Spinal cord (tissue), 9 donors: ENCODE measurements at regions not wholly inside any gene's neighbourhood (a gene's known extent, or its start where the extent isn't known, plus 50 kb on each side); places are given as distances from the start of the nearest gene placed in this dataset.
"Not testable (repeated sequence)": the region's sequence is repeated elsewhere in the genome, so short reads cannot be mapped to it uniquely, and the experiment has no call there.

Experiments
- DNase-seq, 6 donors: peaks; one replicate each; pipeline versions ENCODE4 v3.0.0 to v3.0.0-alpha.2; 2013 to 2015; ENCODE audit warnings: low spot score in 6 of 6, low read depth in 4 of 6
- H3K27ac ChIP-seq: one replicate; pipeline ENCODE4 v1.5.1; 2013; ENCODE audit warnings: low read depth, low read length, control low read depth
- H3K27me3 ChIP-seq: one replicate; pipeline ENCODE4 v1.6.1; 2013; ENCODE audit warnings: low read length; ENCODE audit not compliant: control insufficient read depth, insufficient read depth
- H3K36me3 ChIP-seq: one replicate; pipeline ENCODE4 v1.6.1; 2013; ENCODE audit warnings: low read length; ENCODE audit not compliant: control insufficient read depth, insufficient read depth
- H3K4me1 ChIP-seq: one replicate; pipeline ENCODE4 v1.6.1; 2013; ENCODE audit warnings: low read length; ENCODE audit not compliant: control insufficient read depth, insufficient read depth
- H3K4me3 ChIP-seq: one replicate; pipeline ENCODE4 v1.5.1; 2013; ENCODE audit warnings: low read depth, low read length, control low read depth
- H3K9me3 ChIP-seq: one replicate; pipeline ENCODE4 v1.6.1; 2013; ENCODE audit warnings: low read length; ENCODE audit not compliant: control insufficient read depth, insufficient read depth
- WGBS: methylation state at CpG from one replicate; pipeline ENCODE4 v1.1.5; 2013; ENCODE audit warnings: missing lambda C conversion rate; ENCODE audit not compliant: insufficient coverage; 5-methylcytosine and 5-hydroxymethylcytosine counted together
- donor health status: healthy.

- DNase-seq: no peak
- H3K4me1 ChIP-seq: no peaks in the 10 kb centered on the region
- H3K36me3 ChIP-seq: no peaks in the 10 kb centered on the region
- H3K27ac ChIP-seq: no peak overlapping the region
- no peaks in the 10 kb centered on the region for H3K9me3 ChIP-seq
- H3K27me3 ChIP-seq: peaks cover 10% of the 10 kb centered on the region
- WGBS: no CpG with 5 or more reads among the region's 1 CpG
- H3K4me3 ChIP-seq: no peak overlapping the region
Observed at GRCh38 chr21:32844076-32844475, 72.5 kb upstream of the PAXBP1 start.

- no peak overlapping the region for H3K27ac ChIP-seq
- peaks cover 13% of the 10 kb centered on the region for H3K27me3 ChIP-seq
- no peaks in the 10 kb centered on the region for H3K4me1 ChIP-seq
- 72% methylated on average over 4 of the region's 14 CpGs for WGBS
- no peaks in the 10 kb centered on the region for H3K36me3 ChIP-seq
- no peaks in the 10 kb centered on the region for H3K9me3 ChIP-seq
- peak in 2 of 6 donors; percentile 14 to 61 for DNase-seq
- H3K4me3 ChIP-seq: no peak overlapping the region
Observed at GRCh38 chr21:32844653-32845436, 73.3 kb upstream of the PAXBP1 start.

- Histone ChIP-seq H3K4me1 (no peaks in the 10 kb centered on the region), H3K27ac (no peak overlapping the region)
- WGBS: 91% methylated on average over 4 of the region's 4 CpGs
Observed at GRCh38 chr21:32858628-32859027, 87.1 kb upstream of the PAXBP1 start.

GRCh38 chr21:32860399-32860798 is 88.8 kb upstream of the PAXBP1 start:
- Histone ChIP-seq H3K4me3 (no peak overlapping the region), H3K27ac (no peak overlapping the region), H3K9me3 (peaks cover 5% of the 10 kb centered on the region), H3K4me1 (no peaks in the 10 kb centered on the region), H3K27me3 (peaks cover 4% of the 10 kb centered on the region), H3K36me3 (no peaks in the 10 kb centered on the region)
- no peak for DNase-seq

More at GRCh38 chr21:32858628-32859027, 87.1 kb upstream of the PAXBP1 start:
- Histone ChIP-seq H3K36me3 (no peaks in the 10 kb centered on the region), H3K9me3 (peaks cover 5% of the 10 kb centered on the region), H3K4me3 (no peak overlapping the region), H3K27me3 (peaks cover 4% of the 10 kb centered on the region)
- no peak for DNase-seq

- DNase-seq: peak in 1 of 6 donors; percentile 54
- whole genome bisulfite sequencing: no CpG with 5 or more reads among the region's 4 CpGs
- H3K27me3 ChIP-seq: peaks cover 4% of the 10 kb centered on the region
- H3K9me3 ChIP-seq: peaks cover 5% of the 10 kb centered on the region
- no peak overlapping the region for H3K27ac ChIP-seq
- H3K4me1 ChIP-seq: no peaks in the 10 kb centered on the region
- no peaks in the 10 kb centered on the region for H3K36me3 ChIP-seq
- no peak overlapping the region for H3K4me3 ChIP-seq
Observed at GRCh38 chr21:32861866-32862265, 90.3 kb upstream of the PAXBP1 start.

- no peak overlapping the region for H3K27ac ChIP-seq
- 60% methylated on average over 2 of the region's 4 CpGs for WGBS
- H3K4me1 ChIP-seq: peaks cover 6% of the 10 kb centered on the region
- H3K4me3 ChIP-seq: no peak overlapping the region
- DNase-seq: no peak
- H3K27me3 ChIP-seq: peaks cover 9% of the 10 kb centered on the region
- no peaks in the 10 kb centered on the region for H3K9me3 ChIP-seq
- no peaks in the 10 kb centered on the region for H3K36me3 ChIP-seq
Observed at GRCh38 chr21:32867597-32867996, 96.0 kb upstream of the PAXBP1 start.

GRCh38 chr21:32868631-32869454 is 97.3 kb upstream of the PAXBP1 start:
- 48% methylated on average over 8 of the region's 11 CpGs for WGBS
- Histone ChIP-seq H3K4me1 (peaks cover 6% of the 10 kb centered on the region), H3K27ac (no peak overlapping the region), H3K36me3 (no peaks in the 10 kb centered on the region), H3K9me3 (peaks cover 3% of the 10 kb centered on the region), H3K27me3 (peaks cover 9% of the 10 kb centered on the region), H3K4me3 (no peak overlapping the region)
- no peak for DNase-seq

GRCh38 chr21:32869459-32869858 is 97.9 kb upstream of the PAXBP1 start:
- Histone ChIP-seq H3K9me3 (peaks cover 3% of the 10 kb centered on the region), H3K27me3 (peaks cover 9% of the 10 kb centered on the region), H3K4me1 (peaks cover 6% of the 10 kb centered on the region), H3K36me3 (no peaks in the 10 kb centered on the region), H3K27ac (no peak overlapping the region), H3K4me3 (no peak overlapping the region)
- no peak for DNase-seq
- WGBS: 100% methylated on average over 1 of the region's 3 CpGs

- H3K4me3 ChIP-seq: no peak overlapping the region
- no peaks in the 10 kb centered on the region for H3K36me3 ChIP-seq
- no peaks in the 10 kb centered on the region for H3K27me3 ChIP-seq
- H3K4me1 ChIP-seq: no peaks in the 10 kb centered on the region
- H3K9me3 ChIP-seq: peaks cover 3% of the 10 kb centered on the region
- H3K27ac ChIP-seq: no peak overlapping the region
- 100% methylated on average over 2 of the region's 3 CpGs for WGBS
- no peak for DNase-seq
Observed at GRCh38 chr21:32876426-32876825, 104.9 kb upstream of the PAXBP1 start.

GRCh38 chr21:32877888-32878287 is 106.3 kb upstream of the PAXBP1 start:
- not testable (repeated sequence) for H3K36me3 ChIP-seq, H3K4me1 ChIP-seq, H3K9me3 ChIP-seq, H3K27me3 ChIP-seq, H3K27ac ChIP-seq, DNase-seq, H3K4me3 ChIP-seq
- no CpG with 5 or more reads among the region's 2 CpGs for WGBS
